ENCODE measurements at regions not wholly inside any gene's neighbourhood (a gene's known extent, or its start where the extent isn't known, plus 50 kb on each side); places are given as distances from the start of the nearest gene placed in this dataset.

- no peak for DNase-seq (ENCODE audit: low read depth in 2 of 2)
Measured at GRCh38 chr5:147965715-147966114, 59.4 kb upstream of the C5orf46 start.

GRCh38 chr5:147963948-147964693, 57.8 kb upstream of the C5orf46 start:
- DNase-seq (ENCODE audit: low read depth in 2 of 2): no peak

- DNase-seq (ENCODE audit: low read depth in 2 of 2): no peak
Measured at GRCh38 chr5:147963436-147963835, 57.1 kb upstream of the C5orf46 start.

- no peak for DNase-seq (ENCODE audit: low read depth in 2 of 2)
Measured at GRCh38 chr5:147961208-147961749, 54.9 kb upstream of the C5orf46 start.

GRCh38 chr5:147957901-147958300, 51.6 kb upstream of the C5orf46 start:
- DNase-seq (ENCODE audit: low read depth in 2 of 2): no peak

GRCh38 chr5:147956842-147957223, 50.5 kb upstream of the C5orf46 start:
- no peak for DNase-seq (ENCODE audit: low read depth in 2 of 2)

GRCh38 chr5:147956064-147956841, 49.9 kb upstream of the C5orf46 start:
- DNase-seq (ENCODE audit: low read depth in 2 of 2): no peak
